HG03520 (cell line): ENCODE measurements at regions not wholly inside any gene's neighbourhood (a gene's known extent, or its start where the extent isn't known, plus 50 kb on each side); places are given as distances from the start of the nearest gene placed in this dataset.
"Not testable (repeated sequence)": the region's sequence is repeated elsewhere in the genome, so short reads cannot be mapped to it uniquely, and the experiment has no call there.

ENCODE experiments used
- ATAC-seq: cut with Tn5 transposase; IDR thresholded peaks from one replicate; pipeline ENCODE4 v1.9.1; 2021; ENCODE audit warnings: mild to moderate bottlenecking, moderate library complexity; ENCODE audit not compliant: unreplicated experiment

- ATAC-seq: no peak
Observed at GRCh38 chr7:96770758-96771157, 61.1 kb upstream of the SEM1 start.

GRCh38 chr7:96772139-96772694 is 62.6 kb upstream of the SEM1 start:
- no peak for ATAC-seq

- no peak for ATAC-seq
Observed at GRCh38 chr7:96773483-96773882, 63.8 kb upstream of the SEM1 start.

- ATAC-seq: no peak
Observed at GRCh38 chr7:96774358-96774757, 64.7 kb upstream of the SEM1 start.

- no peak for ATAC-seq
Observed at GRCh38 chr7:96775046-96775445, 65.4 kb upstream of the SEM1 start.

- no peak for ATAC-seq
Observed at GRCh38 chr7:96778263-96778662, 68.6 kb upstream of the SEM1 start.

GRCh38 chr7:96781919-96782318 is 72.3 kb upstream of the SEM1 start:
- no peak for ATAC-seq

GRCh38 chr7:96782686-96783298 is 73.1 kb upstream of the SEM1 start:
- not testable (repeated sequence) for ATAC-seq

GRCh38 chr7:96784597-96784996 is 75.0 kb upstream of the SEM1 start:
- ATAC-seq: no peak

- no peak for ATAC-seq
Observed at GRCh38 chr7:96786261-96786997, 76.8 kb upstream of the SEM1 start.

- ATAC-seq: no peak
Observed at GRCh38 chr7:96786998-96787395, 77.4 kb upstream of the SEM1 start.

- no peak for ATAC-seq
Observed at GRCh38 chr7:96789914-96790313, 80.3 kb upstream of the SEM1 start.

GRCh38 chr7:96792115-96792514 is 82.5 kb upstream of the SEM1 start:
- no peak for ATAC-seq

- ATAC-seq: no peak
Observed at GRCh38 chr7:96794063-96794462, 84.4 kb upstream of the SEM1 start.

- no peak for ATAC-seq
Observed at GRCh38 chr7:96800122-96800521, 90.5 kb upstream of the SEM1 start.

GRCh38 chr7:96800824-96801223 is 91.2 kb upstream of the SEM1 start:
- ATAC-seq: no peak

- ATAC-seq: no peak
Observed at GRCh38 chr7:96819111-96819700, 109.6 kb upstream of the SEM1 start.

GRCh38 chr7:96821131-96821530 is 111.5 kb upstream of the SEM1 start:
- ATAC-seq: not testable (repeated sequence)

- no peak for ATAC-seq
Observed at GRCh38 chr7:96822824-96823223, 113.2 kb upstream of the SEM1 start.

GRCh38 chr7:96823274-96823673 is 113.6 kb upstream of the SEM1 start:
- ATAC-seq: peak; percentile 44

GRCh38 chr7:96824686-96825085 is 115.0 kb upstream of the SEM1 start:
- no peak for ATAC-seq

GRCh38 chr7:96825285-96825684 is 115.6 kb upstream of the SEM1 start:
- no peak for ATAC-seq
